ENCODE measurements at regions not wholly inside any gene's neighbourhood (a gene's known extent, or its start where the extent isn't known, plus 50 kb on each side); places are given as distances from the start of the nearest gene placed in this dataset.
"Not testable (repeated sequence)": the region's sequence is repeated elsewhere in the genome, so short reads cannot be mapped to it uniquely, and the experiment has no call there.

GRCh38 chr5:99317136-99317535 is 388.3 kb upstream of the CHD1 start:
- no peak for DNase-seq (ENCODE audit: low read depth)

GRCh38 chr5:99316484-99316883 is 387.7 kb upstream of the CHD1 start:
- DNase-seq (ENCODE audit: low read depth): no peak

DNA sequence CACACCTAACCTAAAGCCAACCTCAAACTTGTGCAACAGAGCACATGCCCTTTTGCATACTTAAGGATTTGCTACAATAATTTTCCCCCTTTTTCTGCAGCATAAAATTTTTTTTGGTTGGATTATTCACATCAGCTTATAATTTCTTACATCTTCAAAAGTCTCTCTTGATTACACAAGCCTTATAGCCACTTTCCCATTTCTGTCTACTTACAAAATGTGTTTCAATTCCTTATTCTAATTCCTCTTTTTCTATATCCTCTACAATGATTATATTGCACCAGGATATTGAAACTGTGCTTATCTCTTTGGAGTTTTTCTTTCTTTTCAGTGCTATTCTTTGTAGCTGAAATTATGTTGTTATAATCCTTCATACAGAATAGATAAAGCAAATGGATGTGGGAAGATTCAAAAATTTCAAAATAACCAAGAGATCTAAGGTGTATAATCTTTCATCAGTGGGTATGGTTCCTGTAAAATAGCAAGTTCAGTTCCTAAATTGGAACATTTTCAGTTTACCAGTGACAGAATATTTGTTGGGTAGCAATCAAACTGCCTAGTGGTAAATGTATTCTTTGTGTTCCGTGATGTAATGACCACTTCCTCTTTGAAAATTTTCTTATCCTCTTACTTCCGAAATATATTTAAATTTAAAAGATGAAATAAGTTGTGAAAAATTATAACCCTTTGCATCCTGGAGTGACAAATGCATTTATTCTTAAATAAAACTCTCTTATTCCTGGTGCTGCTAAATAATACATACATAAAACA is 386.8 kb upstream of the CHD1 start:
- DNase-seq (ENCODE audit: low read depth): no peak

GRCh38 chr5:99314721-99315120 is 385.9 kb upstream of the CHD1 start:
- DNase-seq (ENCODE audit: low read depth): no peak

DNA sequence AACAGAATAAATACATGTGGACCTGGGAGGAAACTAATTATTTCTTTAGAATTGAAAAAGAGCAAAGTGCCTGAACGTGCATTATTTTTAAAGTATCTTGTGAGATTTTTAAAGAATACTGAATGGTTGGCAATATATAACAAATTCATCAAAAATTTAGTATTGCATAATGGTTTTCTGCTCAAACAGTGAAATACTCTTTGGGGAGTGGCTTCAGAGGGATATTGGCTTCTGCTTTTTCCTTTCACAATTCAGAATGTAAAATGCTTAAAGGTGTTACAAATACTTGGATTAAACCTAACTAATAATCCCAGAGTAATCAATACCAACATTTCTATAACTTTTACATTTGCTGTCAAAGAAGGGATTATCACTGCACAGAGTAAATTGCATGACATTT is 379.3 kb upstream of the CHD1 start:
- no peak for DNase-seq (ENCODE audit: low read depth)

- no peak for DNase-seq (ENCODE audit: low read depth)
Observed at GRCh38 chr5:99305045-99305580, 376.3 kb upstream of the CHD1 start.

GRCh38 chr5:99285606-99286005 is 356.8 kb upstream of the CHD1 start:
- DNase-seq (ENCODE audit: low read depth): no peak

- DNase-seq (ENCODE audit: low read depth): no peak
Observed at GRCh38 chr5:99275128-99275527, 346.3 kb upstream of the CHD1 start.

DNA sequence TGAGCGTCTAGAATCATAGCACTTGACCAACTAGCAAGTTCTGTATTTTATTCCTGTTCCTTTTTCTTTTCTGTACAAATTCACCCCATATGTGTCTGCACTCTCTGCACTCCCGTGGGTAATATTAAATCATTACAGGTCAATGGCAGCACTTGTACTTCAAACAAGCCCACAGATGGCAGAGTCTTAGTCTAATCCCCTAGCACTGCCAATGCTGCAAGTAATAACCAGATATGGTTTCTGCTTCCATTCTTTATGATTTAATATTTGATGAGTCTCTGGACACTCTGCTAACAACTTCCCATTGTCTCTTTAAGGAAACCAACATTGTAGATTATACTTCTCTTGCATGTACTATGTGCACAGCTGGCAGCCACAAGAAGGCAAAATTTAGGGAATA is 343.8 kb upstream of the CHD1 start:
- DNase-seq (ENCODE audit: low read depth): no peak

DNA sequence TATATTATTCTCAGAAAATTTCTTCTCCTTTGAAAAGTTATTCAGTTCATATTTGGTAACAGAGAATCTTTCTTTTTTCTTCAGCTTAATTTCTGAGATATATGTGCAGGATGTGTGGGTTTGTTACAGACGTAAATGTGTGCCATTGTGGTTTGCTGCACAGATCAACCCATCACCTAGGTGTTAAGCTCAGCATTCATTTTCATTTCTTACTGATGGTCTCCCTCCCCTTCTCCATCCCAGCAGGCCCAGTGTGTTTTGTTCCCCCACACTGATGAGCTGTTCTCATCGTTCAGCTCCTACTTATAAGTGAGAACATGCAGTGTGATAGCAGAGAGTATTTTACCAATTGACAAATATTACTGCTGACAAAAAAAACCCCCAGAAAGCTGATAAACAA is 330.0 kb upstream of the CHD1 start:
- DNase-seq (ENCODE audit: low read depth): no peak

GRCh38 chr5:99248066-99248465 is 319.3 kb upstream of the CHD1 start:
- no peak for DNase-seq (ENCODE audit: low read depth)

DNA sequence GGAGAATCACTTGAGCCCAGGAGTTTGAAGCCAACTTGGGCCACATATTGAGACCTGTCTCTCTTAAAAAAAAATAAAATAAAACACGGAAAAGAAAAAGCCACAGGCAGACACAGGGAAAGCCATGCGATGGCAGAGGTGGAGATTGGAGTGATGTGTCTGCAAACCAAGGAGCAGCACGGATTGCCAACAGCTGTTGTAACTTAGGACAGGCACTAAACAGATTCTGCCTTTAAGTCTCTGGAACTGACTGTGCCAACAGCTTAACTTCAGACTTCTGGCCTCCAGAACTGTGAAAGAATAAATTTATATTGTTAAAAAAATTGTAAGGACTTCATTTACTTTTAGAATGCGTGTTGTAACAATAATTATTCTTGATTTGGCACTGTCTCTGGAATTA is 318.5 kb upstream of the CHD1 start:
- DNase-seq (ENCODE audit: low read depth): no peak

DNA sequence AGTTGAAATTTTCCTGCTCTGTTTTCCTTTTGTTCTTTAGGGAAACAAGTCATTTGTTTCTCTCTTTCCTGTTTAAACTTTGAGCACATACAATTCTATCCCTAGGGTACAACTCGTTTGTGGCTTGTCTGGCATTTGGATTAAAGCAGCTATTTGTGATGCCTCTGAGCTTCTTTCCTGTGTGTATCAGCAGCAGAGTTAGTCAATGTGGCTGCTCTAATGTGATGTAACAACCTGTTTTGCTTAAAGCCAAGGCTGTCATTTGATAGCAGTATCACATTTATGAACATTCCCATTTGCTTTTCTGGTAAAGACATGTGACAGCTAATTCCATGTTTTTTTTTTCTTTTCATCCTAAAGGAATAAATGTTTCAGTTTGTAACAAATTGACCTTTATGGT is 314.3 kb upstream of the CHD1 start:
- DNase-seq (ENCODE audit: low read depth): no peak

DNA sequence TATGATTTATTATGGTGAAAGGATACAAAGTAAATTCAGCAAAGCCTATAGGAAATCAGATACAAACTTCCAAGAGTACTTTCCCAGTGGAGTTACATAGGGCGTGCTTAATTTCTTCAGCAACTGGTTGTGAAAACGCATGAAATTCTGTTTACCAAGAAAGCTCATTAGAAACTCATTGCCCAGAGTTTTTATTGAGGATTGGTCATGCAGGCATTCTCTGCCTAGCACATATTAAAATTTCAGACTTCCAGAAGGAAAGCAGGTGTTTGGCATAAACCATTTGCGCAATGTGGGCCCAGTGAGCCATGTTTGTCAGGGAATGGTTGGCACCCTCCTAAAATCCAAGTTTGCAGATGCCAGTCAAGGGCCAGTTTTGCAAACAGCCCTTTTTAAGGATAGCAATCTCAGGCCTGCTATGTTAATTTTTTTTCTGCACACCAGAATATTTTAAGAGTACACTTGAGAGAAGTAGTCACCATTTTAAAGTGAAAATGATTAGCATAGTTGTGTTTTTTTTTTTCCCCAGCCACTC is 311.1 kb upstream of the CHD1 start:
- no peak for DNase-seq (ENCODE audit: low read depth)

- no peak for DNase-seq (ENCODE audit: low read depth)
Observed at GRCh38 chr5:99191206-99191745, 262.5 kb upstream of the CHD1 start.

- no peak for DNase-seq (ENCODE audit: low read depth)
Observed at GRCh38 chr5:99187611-99188010, 258.8 kb upstream of the CHD1 start.

DNA sequence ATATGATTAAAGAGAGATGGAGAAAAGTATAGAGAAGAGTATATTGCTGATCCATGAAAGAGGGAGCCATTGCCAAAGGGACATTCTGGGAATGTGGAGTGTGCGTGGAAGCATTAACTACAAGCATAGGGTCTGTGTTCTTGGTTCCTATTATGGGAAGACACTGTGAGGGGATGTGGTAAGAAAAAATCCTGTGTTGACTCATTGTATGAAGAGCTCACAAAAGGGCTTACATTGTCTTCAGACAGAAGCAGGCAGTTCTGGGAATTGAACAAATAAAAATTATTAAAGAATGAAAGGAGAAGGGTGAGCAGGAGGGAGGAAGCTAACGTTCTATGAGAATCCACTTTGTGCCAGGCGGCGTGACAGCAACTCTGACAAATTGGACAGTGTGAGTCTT is 250.4 kb upstream of the CHD1 start:
- no peak for DNase-seq (ENCODE audit: low read depth)

DNA sequence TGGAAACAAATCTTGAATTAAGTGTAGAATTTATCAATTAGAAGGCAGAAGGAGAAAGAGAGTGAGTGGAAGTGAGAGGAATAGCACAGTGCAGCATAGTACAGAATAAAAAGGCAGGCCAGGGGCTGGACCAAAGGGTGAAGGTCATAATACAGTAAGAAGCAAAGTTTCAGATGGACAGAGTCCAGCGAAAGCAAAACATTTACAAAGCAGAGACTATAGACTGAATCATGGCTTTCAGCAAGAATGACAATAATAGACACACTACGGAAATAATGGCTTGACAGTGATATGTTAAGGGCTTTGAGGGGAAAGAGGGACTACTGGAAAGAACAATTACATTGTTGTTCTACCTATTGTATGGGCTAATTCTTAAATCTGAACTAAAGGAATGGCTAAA is 249.0 kb upstream of the CHD1 start:
- DNase-seq (ENCODE audit: low read depth): no peak

- no peak for DNase-seq (ENCODE audit: low read depth)
Observed at GRCh38 chr5:99176186-99176585, 247.4 kb upstream of the CHD1 start.

- DNase-seq (ENCODE audit: low read depth): no peak
Observed at GRCh38 chr5:99169309-99169708, 240.5 kb upstream of the CHD1 start.

DNA sequence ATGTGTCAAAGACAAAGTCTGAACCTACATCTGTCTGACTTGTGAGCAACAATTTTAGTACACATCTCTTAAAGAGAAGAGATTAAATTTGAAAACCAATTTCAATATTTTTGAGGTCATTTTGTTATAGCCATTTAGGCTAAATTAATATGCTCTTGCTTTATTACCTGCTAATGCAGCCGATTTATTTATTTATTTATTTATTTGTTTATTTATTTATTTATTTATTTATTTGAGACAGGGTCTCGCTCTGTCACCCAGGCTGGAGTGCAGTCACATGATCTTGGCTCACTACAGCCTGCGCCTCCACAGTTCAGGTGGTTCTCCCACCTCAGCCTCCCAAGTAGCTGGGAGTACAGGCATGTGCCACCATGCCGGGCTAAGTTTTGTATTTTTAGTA is 232.7 kb upstream of the CHD1 start:
- DNase-seq (ENCODE audit: low read depth): not testable (repeated sequence)

DNA sequence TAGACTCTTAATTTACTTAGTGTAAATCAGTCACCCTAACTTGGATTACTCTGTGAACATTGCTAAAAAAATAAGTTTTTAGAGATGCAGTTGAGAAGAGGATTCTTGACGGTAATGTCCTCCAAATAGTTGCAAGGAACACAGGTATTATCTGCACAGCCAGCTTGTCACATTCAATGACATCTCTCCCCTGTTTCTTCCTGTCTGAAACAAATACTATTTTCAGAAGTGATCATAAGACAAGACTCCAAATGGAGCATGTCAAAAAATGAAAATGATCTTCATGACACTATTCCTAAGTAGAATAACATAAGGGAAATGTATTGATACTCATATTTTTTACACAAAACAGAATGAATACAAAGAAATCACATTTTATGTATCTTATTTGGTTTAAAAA is 227.9 kb upstream of the CHD1 start:
- no peak for DNase-seq (ENCODE audit: low read depth)

GRCh38 chr5:99143283-99143795 is 214.5 kb upstream of the CHD1 start:
- not testable (repeated sequence) for DNase-seq (ENCODE audit: low read depth)
